Lower lobe of right lung (tissue), 2 donors: ENCODE measurements at regions not wholly inside any gene's neighbourhood (a gene's known extent, or its start where the extent isn't known, plus 50 kb on each side); places are given as distances from the start of the nearest gene placed in this dataset.

Experiments
- ATAC-seq, 2 donors: fragments of 200-7000 bp; cut with Tn5 transposase; one replicate each; pipeline ENCODE4 v1.9.1; 2020 to 2022; ENCODE audit warnings: mild to moderate bottlenecking in 2 of 2, moderate library complexity in 2 of 2
- DNase-seq: peaks from one replicate; pipeline ENCODE4 v3.0.0-alpha.2; 2020
- H3K27ac ChIP-seq: fragments of 200-600 bp; one replicate; pipeline ENCODE4 v1.8.0; 2022
- H3K27me3 ChIP-seq: fragments of 200-600 bp; one replicate; pipeline ENCODE4 v1.8.0; 2022; ENCODE audit warnings: low read depth
- H3K36me3 ChIP-seq: fragments of 200-600 bp; one replicate; pipeline ENCODE4 v1.8.0; 2022; ENCODE audit warnings: mild to moderate bottlenecking
- H3K4me1 ChIP-seq: fragments of 200-600 bp; one replicate; pipeline ENCODE4 v1.8.0; 2022
- H3K4me3 ChIP-seq: fragments of 200-600 bp; one replicate; pipeline ENCODE4 v1.8.0; 2022; ENCODE audit warnings: mild to moderate bottlenecking
- H3K9me3 ChIP-seq: fragments of 200-600 bp; one replicate; pipeline ENCODE4 v1.8.0; 2022
- intact Hi-C: fragments of 100-400 bp; cut with DNase I; formaldehyde crosslinking; loops from one replicate; pipeline ENCODE4 v1.11.0; 2022
- TF ChIP-seq, protein P1 (sequence below): fragments of 200-600 bp; IDR thresholded peaks from one replicate; pipeline ENCODE4 v1.8.0; 2022; ENCODE audit warnings: antibody characterized with exemption, mild to moderate bottlenecking
- donor health status: DM: no; HTN: yes; CAD: no; lungs with severe emphysema.

DNA sequence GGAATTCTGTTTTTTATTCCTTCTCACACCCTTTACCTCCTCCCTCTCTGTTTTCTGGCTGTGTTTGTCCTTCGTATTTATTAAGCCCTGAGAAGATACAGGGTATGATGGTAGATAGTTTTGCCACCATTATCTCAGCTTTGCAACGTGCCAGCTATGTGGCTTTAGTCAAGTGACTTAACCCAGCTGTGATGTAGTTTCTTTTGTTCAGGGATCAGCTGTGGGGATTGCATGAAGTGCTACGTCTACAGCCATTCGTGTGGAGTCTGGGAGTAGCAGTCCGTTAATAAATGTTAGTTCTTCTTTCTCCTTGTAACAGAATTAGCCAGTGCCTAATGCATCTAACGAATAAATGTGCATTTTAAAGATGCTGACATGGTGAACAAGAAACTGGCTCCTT is 128.4 kb downstream of the HAPSTR1 start:
- Histone ChIP-seq H3K27me3 (no peaks in the 10 kb centered on the region), H3K36me3 (no peaks in the 10 kb centered on the region), H3K4me1 (no peaks in the 10 kb centered on the region), H3K4me3 (no peak overlapping the region), H3K27ac (no peak overlapping the region), H3K9me3 (no peaks in the 10 kb centered on the region)
- DNase-seq = no peak
- ATAC-seq = no peak
- TF ChIP-seq, protein P1, sequence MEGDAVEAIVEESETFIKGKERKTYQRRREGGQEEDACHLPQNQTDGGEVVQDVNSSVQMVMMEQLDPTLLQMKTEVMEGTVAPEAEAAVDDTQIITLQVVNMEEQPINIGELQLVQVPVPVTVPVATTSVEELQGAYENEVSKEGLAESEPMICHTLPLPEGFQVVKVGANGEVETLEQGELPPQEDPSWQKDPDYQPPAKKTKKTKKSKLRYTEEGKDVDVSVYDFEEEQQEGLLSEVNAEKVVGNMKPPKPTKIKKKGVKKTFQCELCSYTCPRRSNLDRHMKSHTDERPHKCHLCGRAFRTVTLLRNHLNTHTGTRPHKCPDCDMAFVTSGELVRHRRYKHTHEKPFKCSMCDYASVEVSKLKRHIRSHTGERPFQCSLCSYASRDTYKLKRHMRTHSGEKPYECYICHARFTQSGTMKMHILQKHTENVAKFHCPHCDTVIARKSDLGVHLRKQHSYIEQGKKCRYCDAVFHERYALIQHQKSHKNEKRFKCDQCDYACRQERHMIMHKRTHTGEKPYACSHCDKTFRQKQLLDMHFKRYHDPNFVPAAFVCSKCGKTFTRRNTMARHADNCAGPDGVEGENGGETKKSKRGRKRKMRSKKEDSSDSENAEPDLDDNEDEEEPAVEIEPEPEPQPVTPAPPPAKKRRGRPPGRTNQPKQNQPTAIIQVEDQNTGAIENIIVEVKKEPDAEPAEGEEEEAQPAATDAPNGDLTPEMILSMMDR = no peak
- intact Hi-C loops = no loop called here

DNA sequence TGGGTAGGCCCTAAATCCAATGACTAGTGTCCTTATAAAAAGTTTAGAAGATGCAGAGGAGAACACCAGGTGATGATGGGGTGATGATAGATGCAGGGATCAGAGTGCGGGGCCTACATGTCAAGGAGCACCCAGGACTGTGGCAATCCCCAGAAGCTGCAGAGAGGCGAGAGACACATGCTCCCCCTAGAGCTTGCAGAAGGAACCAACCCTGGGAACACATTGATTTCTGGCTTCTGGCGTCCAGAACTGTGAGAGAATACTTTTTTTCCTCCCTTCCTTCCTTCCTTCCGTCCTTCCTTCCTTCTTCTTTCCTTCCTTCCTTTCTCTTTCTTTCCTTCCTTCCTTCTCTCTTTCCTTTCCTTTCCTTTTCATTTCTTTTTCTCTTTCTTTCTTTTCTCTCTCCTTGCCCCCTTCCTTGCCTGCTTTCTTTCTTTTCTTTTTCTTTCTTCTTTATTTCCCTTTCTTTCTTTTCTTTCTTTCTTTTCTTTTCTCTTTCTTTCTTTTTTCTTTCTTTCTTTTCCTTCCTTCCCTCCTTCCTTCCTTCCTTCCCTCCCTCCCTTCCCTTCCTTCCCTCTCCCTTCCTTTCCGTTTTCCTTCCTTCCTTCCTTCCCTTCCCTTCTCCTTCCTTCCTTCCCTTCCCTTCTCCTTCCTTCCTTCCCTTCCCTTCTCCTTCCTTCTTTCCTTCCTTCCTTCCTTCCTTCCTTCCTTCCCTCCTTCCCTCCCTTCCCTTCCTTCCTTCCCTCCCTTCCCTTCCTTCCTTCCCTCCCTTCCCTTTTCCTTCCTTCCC is 134.3 kb downstream of the HAPSTR1 start:
- ATAC-seq = no peak
- TF ChIP-seq, protein P1 = peak; percentile 16
- no peaks in the 10 kb centered on the region for H3K27me3 ChIP-seq

DNA sequence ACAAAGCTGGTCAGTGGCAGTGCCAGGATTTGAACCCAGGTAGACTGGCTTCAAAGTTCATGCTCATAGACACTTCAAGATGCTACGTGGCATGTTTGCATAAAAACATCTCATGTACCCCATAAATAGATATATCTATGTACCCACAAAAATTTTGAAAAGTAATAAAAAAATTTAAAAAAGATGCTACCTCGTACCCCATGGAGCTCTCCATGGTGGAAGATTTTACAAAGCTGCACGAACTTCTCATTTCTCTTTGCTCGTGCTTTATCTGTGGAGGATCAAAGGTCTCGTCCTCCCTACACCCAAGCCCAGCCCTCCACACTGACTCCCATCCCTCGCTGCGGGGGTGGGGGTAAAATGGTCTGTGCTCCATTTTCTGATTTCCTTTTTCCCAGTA is 135.5 kb downstream of the HAPSTR1 start:
- Histone ChIP-seq H3K4me1 (no peaks in the 10 kb centered on the region), H3K27ac (no peak overlapping the region), H3K4me3 (no peak overlapping the region), H3K27me3 (no peaks in the 10 kb centered on the region), H3K36me3 (no peaks in the 10 kb centered on the region), H3K9me3 (no peaks in the 10 kb centered on the region)
- ATAC-seq (no peak), DNase-seq (no peak)
- TF ChIP-seq, protein P1 = no peak
- intact Hi-C loops = no loop called here

More for the DNA sequence above, 134.3 kb downstream of the HAPSTR1 start:
- no peak overlapping the region for H3K4me3 ChIP-seq
- no peaks in the 10 kb centered on the region for H3K9me3 ChIP-seq
- H3K36me3 ChIP-seq = no peaks in the 10 kb centered on the region
- intact Hi-C loops = no loop called here
- no peak overlapping the region for H3K27ac ChIP-seq
- no peak for DNase-seq
- no peaks in the 10 kb centered on the region for H3K4me1 ChIP-seq

DNA sequence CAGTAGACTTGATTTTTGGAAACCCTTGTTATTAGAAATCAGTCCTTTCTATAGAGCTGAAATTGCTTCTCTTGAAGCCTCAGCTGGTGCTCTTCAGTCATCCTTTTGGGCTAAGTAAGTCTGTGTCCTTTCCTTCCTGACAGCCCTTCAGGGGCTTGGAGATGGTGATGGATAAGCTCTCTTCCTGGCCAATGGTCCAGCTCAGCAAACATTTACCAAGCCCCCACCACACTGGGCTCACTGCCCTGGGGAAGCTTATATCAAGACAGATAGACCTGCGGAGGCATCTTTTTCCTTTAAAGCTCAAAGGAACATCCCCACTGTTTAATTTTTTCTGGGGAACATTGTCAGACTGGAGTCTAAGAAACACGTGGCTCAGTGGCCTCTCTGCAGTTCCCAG is 139.6 kb downstream of the HAPSTR1 start:
- no peak overlapping the region for H3K4me3 ChIP-seq
- intact Hi-C loops = no loop called here
- H3K27ac ChIP-seq = no peak overlapping the region
- H3K4me1 ChIP-seq = no peaks in the 10 kb centered on the region
- no peaks in the 10 kb centered on the region for H3K9me3 ChIP-seq
- no peaks in the 10 kb centered on the region for H3K36me3 ChIP-seq
- H3K27me3 ChIP-seq = no peaks in the 10 kb centered on the region
- TF ChIP-seq, protein P1 = no peak
- DNase-seq (no peak), ATAC-seq (no peak)

DNA sequence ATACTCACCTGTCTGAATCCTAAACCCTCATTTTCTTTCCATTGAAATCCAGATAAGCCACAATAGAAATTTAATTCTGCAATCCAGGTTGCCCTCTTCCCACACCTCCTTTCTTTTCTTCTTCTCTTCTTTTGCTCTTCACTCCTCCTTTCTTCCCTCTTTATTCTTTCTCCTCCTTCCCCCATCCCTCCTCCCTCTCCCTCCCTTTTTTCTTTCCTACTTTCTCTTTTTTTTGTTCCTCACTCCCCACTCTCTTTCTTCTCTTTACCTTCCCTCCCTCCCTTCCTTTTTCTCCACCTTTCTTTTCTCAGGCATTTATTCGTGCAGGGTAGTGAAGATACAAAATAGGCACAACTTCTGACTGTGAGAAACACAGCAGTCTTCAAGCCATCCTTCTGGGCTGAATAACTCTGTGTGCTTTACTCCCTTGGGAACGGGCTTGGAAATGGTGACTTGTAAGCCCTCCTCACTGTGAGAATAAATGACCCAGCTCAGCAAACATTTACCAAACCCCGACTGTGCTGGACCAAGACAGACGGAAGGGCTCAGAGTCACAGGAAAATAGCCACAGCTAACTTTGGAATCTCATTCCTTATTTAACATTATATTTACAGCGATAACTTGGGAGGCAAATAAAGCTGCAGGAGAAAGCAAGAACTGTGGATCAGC is 140.8 kb downstream of the HAPSTR1 start:
- Histone ChIP-seq H3K4me1 (no peaks in the 10 kb centered on the region), H3K9me3 (no peaks in the 10 kb centered on the region), H3K4me3 (no peak overlapping the region), H3K36me3 (no peaks in the 10 kb centered on the region), H3K27me3 (no peaks in the 10 kb centered on the region), H3K27ac (no peak overlapping the region)
- ATAC-seq = no peak
- TF ChIP-seq, protein P1 = no peak
- no peak for DNase-seq
- intact Hi-C loops = no loop called here
